HG03103 (cell line): ENCODE measurements at regions not wholly inside any gene's neighbourhood (a gene's known extent, or its start where the extent isn't known, plus 50 kb on each side); places are given as distances from the start of the nearest gene placed in this dataset.
"Not testable (repeated sequence)": the region's sequence is repeated elsewhere in the genome, so short reads cannot be mapped to it uniquely, and the experiment has no call there.

Source experiments
- ATAC-seq: cut with Tn5 transposase; IDR thresholded peaks from one replicate; pipeline ENCODE4 v1.9.1; 2021; ENCODE audit warnings: low read depth; ENCODE audit not compliant: unreplicated experiment

GRCh38 chr15:96058103-96058851 lies 272.2 kb upstream of the NR2F2 start:
- ATAC-seq, result peak; percentile 57

- not testable (repeated sequence) for ATAC-seq
Observed at GRCh38 chr15:96058852-96059103, 271.7 kb upstream of the NR2F2 start.

- not testable (repeated sequence) for ATAC-seq
Observed at GRCh38 chr15:96060591-96060990, 269.9 kb upstream of the NR2F2 start.

GRCh38 chr15:96064351-96064756 lies 266.1 kb upstream of the NR2F2 start:
- no peak for ATAC-seq

GRCh38 chr15:96066126-96066525 lies 264.4 kb upstream of the NR2F2 start:
- no peak for ATAC-seq

- ATAC-seq, result no peak
Observed at GRCh38 chr15:96066852-96067495, 263.5 kb upstream of the NR2F2 start.

- ATAC-seq, result no peak
Observed at GRCh38 chr15:96067677-96068076, 262.8 kb upstream of the NR2F2 start.

GRCh38 chr15:96068897-96069296 lies 261.6 kb upstream of the NR2F2 start:
- no peak for ATAC-seq

GRCh38 chr15:96070636-96071035 lies 259.9 kb upstream of the NR2F2 start:
- ATAC-seq, result no peak

GRCh38 chr15:96072821-96073220 lies 257.7 kb upstream of the NR2F2 start:
- ATAC-seq, result no peak

GRCh38 chr15:96073908-96074307 lies 256.6 kb upstream of the NR2F2 start:
- no peak for ATAC-seq

GRCh38 chr15:96075895-96076294 lies 254.6 kb upstream of the NR2F2 start:
- no peak for ATAC-seq

- ATAC-seq, result no peak
Observed at GRCh38 chr15:96076350-96076749, 254.2 kb upstream of the NR2F2 start.

GRCh38 chr15:96079041-96079440 lies 251.5 kb upstream of the NR2F2 start:
- no peak for ATAC-seq

GRCh38 chr15:96079882-96080281 lies 250.6 kb upstream of the NR2F2 start:
- ATAC-seq, result no peak

GRCh38 chr15:96086164-96086563 lies 244.3 kb upstream of the NR2F2 start:
- ATAC-seq, result no peak

GRCh38 chr15:96087180-96087884 lies 243.2 kb upstream of the NR2F2 start:
- ATAC-seq, result no peak

GRCh38 chr15:96088650-96089049 lies 241.8 kb upstream of the NR2F2 start:
- no peak for ATAC-seq

- ATAC-seq, result no peak
Observed at GRCh38 chr15:96089405-96090058, 241.0 kb upstream of the NR2F2 start.

GRCh38 chr15:96092186-96092585 lies 238.3 kb upstream of the NR2F2 start:
- ATAC-seq, result no peak

- no peak for ATAC-seq
Observed at GRCh38 chr15:96093063-96093462, 237.4 kb upstream of the NR2F2 start.
